ENCODE measurements at regions not wholly inside any gene's neighbourhood (a gene's known extent, or its start where the extent isn't known, plus 50 kb on each side); places are given as distances from the start of the nearest gene placed in this dataset.

- H3K4me3 Mint-ChIP-seq = no peak overlapping the region
- no peak overlapping the region for H3K27ac Mint-ChIP-seq
- Histone ChIP-seq H3K9me3 (ENCODE audit: control insufficient read depth, insufficient read depth, low read length) (no peaks in the 10 kb centered on the region), H3K27me3 (ENCODE audit: control insufficient read depth, insufficient read depth, low read length) (no peaks in the 10 kb centered on the region), H3K27ac (ENCODE audit: low read length) (no peak overlapping the region), H3K4me3 (ENCODE audit: low read length) (no peak overlapping the region), H3K4me1 (ENCODE audit: control insufficient read depth, insufficient read depth, low read length) (no peaks in the 10 kb centered on the region), H3K36me3 (ENCODE audit: control insufficient read depth, insufficient read depth, low read length) (no peaks in the 10 kb centered on the region)
- no peaks in the 10 kb centered on the region for H3K36me3 Mint-ChIP-seq
- H3K9me3 Mint-ChIP-seq = no peaks in the 10 kb centered on the region
- no peaks in the 10 kb centered on the region for H3K27me3 Mint-ChIP-seq (ENCODE audit: low read depth in 2 of 2)
- intact Hi-C loops (cut with micrococcal nuclease) = no loop called here
- WGBS (ENCODE audit: insufficient coverage) = 85% methylated on average over 10 of the region's 10 CpGs
- ATAC-seq (no peak), DNase-seq (no peak)
- H3K4me1 Mint-ChIP-seq = no peaks in the 10 kb centered on the region
- TF ChIP-seq CTCF (IDR thresholded peaks at IDR 0.05) = no peak
These were observed 319.4 kb downstream of the TMEM121 start for GRCh38 chr14:105845725-105846309.

- no peaks in the 10 kb centered on the region for H3K9me3 ChIP-seq (ENCODE audit: control insufficient read depth, insufficient read depth, low read length)
- Mint-ChIP-seq H3K36me3 (no peaks in the 10 kb centered on the region), H3K9me3 (no peaks in the 10 kb centered on the region), H3K27me3 (ENCODE audit: low read depth in 2 of 2) (no peaks in the 10 kb centered on the region), H3K4me1 (no peaks in the 10 kb centered on the region), H3K4me3 (no peak overlapping the region), H3K27ac (no peak overlapping the region)
- no peaks in the 10 kb centered on the region for H3K4me1 ChIP-seq (ENCODE audit: control insufficient read depth, insufficient read depth, low read length)
- ATAC-seq = no peak
- no peaks in the 10 kb centered on the region for H3K36me3 ChIP-seq (ENCODE audit: control insufficient read depth, insufficient read depth, low read length)
- no peak overlapping the region for H3K4me3 ChIP-seq (ENCODE audit: low read length)
- no peak for TF ChIP-seq CTCF (IDR thresholded peaks at IDR 0.05)
- no peaks in the 10 kb centered on the region for H3K27me3 ChIP-seq (ENCODE audit: control insufficient read depth, insufficient read depth, low read length)
- no peak for DNase-seq
- intact Hi-C loops (cut with micrococcal nuclease) = no loop called here
- WGBS (ENCODE audit: insufficient coverage) = 90% methylated on average over 5 of the region's 5 CpGs
- no peak overlapping the region for H3K27ac ChIP-seq (ENCODE audit: low read length)
These were observed 319.9 kb downstream of the TMEM121 start for GRCh38 chr14:105846312-105846711.

GRCh38 chr14:105847400-105847799 is 321.0 kb downstream of the TMEM121 start:
- intact Hi-C loops (cut with micrococcal nuclease) = no loop called here

More at GRCh38 chr14:105847400-105847799, 321.0 kb downstream of the TMEM121 start:
- TF ChIP-seq CTCF (IDR thresholded peaks at IDR 0.05) = no peak
- 97% methylated on average over 14 of the region's 14 CpGs for WGBS (ENCODE audit: insufficient coverage)
- Histone ChIP-seq H3K27ac (ENCODE audit: low read length) (no peak overlapping the region), H3K4me1 (ENCODE audit: control insufficient read depth, insufficient read depth, low read length) (no peaks in the 10 kb centered on the region), H3K27me3 (ENCODE audit: control insufficient read depth, insufficient read depth, low read length) (no peaks in the 10 kb centered on the region), H3K4me3 (ENCODE audit: low read length) (no peak overlapping the region), H3K9me3 (ENCODE audit: control insufficient read depth, insufficient read depth, low read length) (no peaks in the 10 kb centered on the region), H3K36me3 (ENCODE audit: control insufficient read depth, insufficient read depth, low read length) (no peaks in the 10 kb centered on the region)
- no peaks in the 10 kb centered on the region for H3K4me1 Mint-ChIP-seq
- no peak for DNase-seq
- no peaks in the 10 kb centered on the region for H3K36me3 Mint-ChIP-seq
- H3K4me3 Mint-ChIP-seq = no peak overlapping the region
- ATAC-seq = no peak
- H3K27me3 Mint-ChIP-seq (ENCODE audit: low read depth in 2 of 2) = no peaks in the 10 kb centered on the region
- H3K27ac Mint-ChIP-seq = no peak overlapping the region
- H3K9me3 Mint-ChIP-seq = no peaks in the 10 kb centered on the region

Data from natural killer cell (primary cell).